ENCODE measurements at regions not wholly inside any gene's neighbourhood (a gene's known extent, or its start where the extent isn't known, plus 50 kb on each side); places are given as distances from the start of the nearest gene placed in this dataset.
"Not testable (repeated sequence)": the region's sequence is repeated elsewhere in the genome, so short reads cannot be mapped to it uniquely, and the experiment has no call there.

- Histone ChIP-seq H3K27ac (no peak overlapping the region), H3K4me1 (ENCODE audit: low read depth) (no peaks in the 10 kb centered on the region), H3K4me3 (no peak overlapping the region), H3K36me3 (no peaks in the 10 kb centered on the region), H3K27me3 (no peaks in the 10 kb centered on the region), H3K9me3 (ENCODE audit: low read depth) (no peaks in the 10 kb centered on the region)
- no peak for DNase-seq (ENCODE audit: low read depth in 1 of 2, low spot score in 1 of 2)
- no peak for TF ChIP-seq CTCF (IDR thresholded peaks at IDR 0.05; ENCODE audit: low read depth, low read length)
Measured at GRCh38 chr5:145443366-145443765, 391.8 kb downstream of the PRELID2 start.

GRCh38 chr5:145442661-145443060 lies 392.5 kb downstream of the PRELID2 start:
- H3K27ac ChIP-seq; H3K36me3 ChIP-seq; DNase-seq (ENCODE audit: low read depth in 1 of 2, low spot score in 1 of 2): not testable (repeated sequence)

GRCh38 chr5:145441228-145441627 lies 393.9 kb downstream of the PRELID2 start:
- no peaks in the 10 kb centered on the region for H3K9me3 ChIP-seq (ENCODE audit: low read depth)
- no peak overlapping the region for H3K27ac ChIP-seq
- no peak overlapping the region for H3K4me3 ChIP-seq
- H3K36me3 ChIP-seq, result no peaks in the 10 kb centered on the region
- H3K4me1 ChIP-seq (ENCODE audit: low read depth), result no peaks in the 10 kb centered on the region
- TF ChIP-seq CTCF (IDR thresholded peaks at IDR 0.05; ENCODE audit: low read depth, low read length), result no peak
- no peak for DNase-seq (ENCODE audit: low read depth in 1 of 2, low spot score in 1 of 2)
- no peaks in the 10 kb centered on the region for H3K27me3 ChIP-seq

More at GRCh38 chr5:145442661-145443060, 392.5 kb downstream of the PRELID2 start:
- not testable (repeated sequence) for H3K4me3 ChIP-seq; H3K4me1 ChIP-seq (ENCODE audit: low read depth); H3K9me3 ChIP-seq (ENCODE audit: low read depth); H3K27me3 ChIP-seq

- Histone ChIP-seq H3K27me3 (no peaks in the 10 kb centered on the region), H3K4me1 (ENCODE audit: low read depth) (no peaks in the 10 kb centered on the region), H3K27ac (no peak overlapping the region), H3K4me3 (no peak overlapping the region), H3K9me3 (ENCODE audit: low read depth) (no peaks in the 10 kb centered on the region), H3K36me3 (no peaks in the 10 kb centered on the region)
- no peak for DNase-seq (ENCODE audit: low read depth in 1 of 2, low spot score in 1 of 2)
- no peak for TF ChIP-seq CTCF (IDR thresholded peaks at IDR 0.05; ENCODE audit: low read depth, low read length)
Measured at GRCh38 chr5:145437627-145438026, 397.5 kb downstream of the PRELID2 start.

GRCh38 chr5:145433077-145433476 lies 402.1 kb downstream of the PRELID2 start:
- Histone ChIP-seq H3K27me3 (no peaks in the 10 kb centered on the region), H3K9me3 (ENCODE audit: low read depth) (no peaks in the 10 kb centered on the region), H3K4me1 (ENCODE audit: low read depth) (no peaks in the 10 kb centered on the region), H3K4me3 (no peak overlapping the region), H3K27ac (no peak overlapping the region), H3K36me3 (no peaks in the 10 kb centered on the region)
- TF ChIP-seq CTCF (IDR thresholded peaks at IDR 0.05; ENCODE audit: low read depth, low read length), result no peak
- DNase-seq (ENCODE audit: low read depth in 1 of 2, low spot score in 1 of 2), result no peak

GRCh38 chr5:145429170-145429569 lies 406.0 kb downstream of the PRELID2 start:
- Histone ChIP-seq H3K27ac (no peak overlapping the region), H3K9me3 (ENCODE audit: low read depth) (no peaks in the 10 kb centered on the region), H3K36me3 (no peaks in the 10 kb centered on the region), H3K4me3 (no peak overlapping the region), H3K4me1 (ENCODE audit: low read depth) (no peaks in the 10 kb centered on the region), H3K27me3 (no peaks in the 10 kb centered on the region)
- DNase-seq (ENCODE audit: low read depth in 1 of 2, low spot score in 1 of 2), result no peak
- no peak for TF ChIP-seq CTCF (IDR thresholded peaks at IDR 0.05; ENCODE audit: low read depth, low read length)

Measured in cardiac muscle cell (in vitro differentiated cells and primary cell).